GM23338 (cell line): ENCODE measurements at regions not wholly inside any gene's neighbourhood (a gene's known extent, or its start where the extent isn't known, plus 50 kb on each side); places are given as distances from the start of the nearest gene placed in this dataset.

ENCODE experiments used
- ATAC-seq: fragments of 200-7000 bp; cut with Tn5 transposase; 3 replicates; pipeline ENCODE4 v1.9.1; 2020
- DNase-seq: peaks from one replicate; pipeline ENCODE4 v3.0.0-alpha.2; 2015; ENCODE audit warnings: low spot score
- H2AFZ ChIP-seq: fragments of 200-600 bp; sonication (generic); 2 replicates; pipeline ENCODE4 v1.8.0; 2016; ENCODE audit warnings: antibody characterized with exemption, mild to moderate bottlenecking, moderate library complexity
- H3F3A ChIP-seq: fragments of 200-600 bp; sonication (generic); replicated peaks from 2 replicates; pipeline ENCODE4 v1.8.0; 2017; ENCODE audit warnings: antibody characterized with exemption, mixed run types, low read depth
- H3K27ac ChIP-seq: fragments of 200-600 bp; sonication (generic); 2 replicates; pipeline ENCODE4 v1.6.1; 2016; ENCODE audit warnings: low read depth
- H3K27me3 ChIP-seq: fragments of 200-600 bp; sonication (generic); 2 replicates; pipeline ENCODE4 v1.8.0; 2016; ENCODE audit warnings: mild to moderate bottlenecking, mixed run types, moderate library complexity; ENCODE audit not compliant: insufficient read depth
- H3K36me3 ChIP-seq: fragments of 200-600 bp; sonication (generic); 2 replicates; pipeline ENCODE4 v1.8.0; 2016; ENCODE audit warnings: mild to moderate bottlenecking; ENCODE audit not compliant: insufficient read depth
- H3K4me1 ChIP-seq: fragments of 200-600 bp; sonication (generic); 2 replicates; pipeline ENCODE4 v1.8.0; 2016; ENCODE audit warnings: mild to moderate bottlenecking, moderate library complexity; ENCODE audit not compliant: insufficient read depth
- H3K4me2 ChIP-seq: fragments of 200-600 bp; sonication (generic); 2 replicates; pipeline ENCODE4 v1.7.1; 2017; ENCODE audit warnings: mixed run types
- H3K4me3 ChIP-seq: fragments of 200-600 bp; sonication (generic); 2 replicates; pipeline ENCODE4 v1.6.1; 2016; ENCODE audit warnings: mixed run types
- H3K79me2 ChIP-seq: fragments of 200-600 bp; sonication (generic); replicated peaks from 2 replicates; pipeline ENCODE4 v1.8.0; 2017; ENCODE audit warnings: mild to moderate bottlenecking; ENCODE audit not compliant: insufficient read depth
- H3K9me2 ChIP-seq: fragments of 200-600 bp; sonication (generic); 2 replicates; pipeline ENCODE4 v1.8.0; 2017; ENCODE audit not compliant: insufficient read depth
- H4K20me1 ChIP-seq: fragments of 200-600 bp; sonication (generic); replicated peaks from 2 replicates; pipeline ENCODE4 v1.8.0; 2017; ENCODE audit warnings: mild to moderate bottlenecking; ENCODE audit not compliant: insufficient read depth
- H3K27ac Mint-ChIP-seq: 2 replicates; pipeline ENCODE4 v1.8.0; 2020; ENCODE audit warnings: inconsistent platforms, mild to moderate bottlenecking, moderate library complexity, mixed read lengths
- H3K27me3 Mint-ChIP-seq: 3 replicates; pipeline ENCODE4 v1.8.0; 2022; ENCODE audit warnings: low read depth, mild to moderate bottlenecking, moderate library complexity, mixed read lengths, inconsistent platforms; ENCODE audit not compliant: insufficient read depth, poor library complexity
- H3K36me3 Mint-ChIP-seq: 3 replicates; pipeline ENCODE4 v1.8.0; 2021; ENCODE audit warnings: low read depth, mild to moderate bottlenecking, inconsistent platforms, moderate library complexity, mixed read lengths
- H3K4me1 Mint-ChIP-seq: 3 replicates; pipeline ENCODE4 v1.8.0; 2020; ENCODE audit warnings: mild to moderate bottlenecking, inconsistent platforms, mixed read lengths
- H3K4me3 Mint-ChIP-seq: 3 replicates; pipeline ENCODE4 v1.8.0; 2021; ENCODE audit warnings: moderate library complexity, mild to moderate bottlenecking, inconsistent platforms, mixed read lengths
- H3K9me3 Mint-ChIP-seq: 3 replicates; pipeline ENCODE4 v1.8.0; 2020; ENCODE audit warnings: moderate library complexity, mild to moderate bottlenecking, inconsistent platforms, mixed read lengths
- CREB1 ChIP-seq: fragments of 250-450 bp; sonication (Bioruptor Pico); IDR thresholded peaks from 2 replicates; pipeline ENCODE4 v1.5.0; 2020; ENCODE audit warnings: low read depth, mild to moderate bottlenecking, moderate library complexity
- CTCF ChIP-seq, 2 experiments: fragments of 200-600 bp in 1 of 2; sonication (generic) in 1 of 2; conservative IDR thresholded peaks; 2 replicates each; pipeline versions ENCODE4 v1.5.1 to v1.6.1; 2016 to 2017; ENCODE audit warnings: antibody characterized with exemption in 2 of 2, low read depth in 2 of 2, mild to moderate bottlenecking in 2 of 2, moderate library complexity in 1 of 2
- ETS1 ChIP-seq: IDR thresholded peaks from 2 replicates; pipeline ENCODE4 v1.6.1; 2016; ENCODE audit warnings: antibody characterized with exemption
- EZH2 ChIP-seq: fragments of 200-600 bp; sonication (generic); IDR thresholded peaks from one replicate; pipeline ENCODE4 v1.8.0; 2017; ENCODE audit warnings: antibody characterized with exemption, mild to moderate bottlenecking, low read depth; ENCODE audit not compliant: unreplicated experiment
- EZH2phosphoT487 ChIP-seq: fragments of 200-600 bp; sonication (generic); IDR thresholded peaks from one replicate; pipeline ENCODE4 v1.8.1; 2018; ENCODE audit warnings: antibody characterized with exemption; ENCODE audit not compliant: unreplicated experiment
- JUNB ChIP-seq: IDR thresholded peaks from one replicate; pipeline ENCODE4 v1.6.1; 2016; ENCODE audit warnings: antibody characterized with exemption; ENCODE audit not compliant: unreplicated experiment
- NANOG ChIP-seq: IDR thresholded peaks from 2 replicates; pipeline ENCODE4 v1.6.1; 2016; ENCODE audit warnings: antibody characterized with exemption, borderline replicate concordance
- POLR2AphosphoS5 ChIP-seq: IDR thresholded peaks from 2 replicates; pipeline ENCODE4 v1.6.1; 2016; ENCODE audit warnings: antibody characterized with exemption, low read depth
- REST ChIP-seq: IDR thresholded peaks from one replicate; pipeline ENCODE4 v1.6.1; 2018; ENCODE audit warnings: antibody characterized with exemption; ENCODE audit not compliant: unreplicated experiment
- STAT1 ChIP-seq: IDR thresholded peaks from one replicate; pipeline ENCODE4 v1.6.1; 2016; ENCODE audit warnings: antibody characterized with exemption; ENCODE audit not compliant: unreplicated experiment
- ZNF114 ChIP-seq: fragments of 250-450 bp; sonication (Bioruptor Pico); IDR thresholded peaks from 2 replicates; pipeline ENCODE4 v1.5.0; 2020; ENCODE audit warnings: mild to moderate bottlenecking, moderate library complexity
- ZNF331 ChIP-seq: fragments of 250-450 bp; sonication (Bioruptor Pico); IDR thresholded peaks from 2 replicates; pipeline ENCODE4 v1.5.0; 2020; ENCODE audit warnings: low read depth, mild to moderate bottlenecking, moderate library complexity
- ZNF462 ChIP-seq: fragments of 250-450 bp; sonication (Bioruptor Pico); IDR thresholded peaks from 2 replicates; pipeline ENCODE4 v1.5.0; 2020; ENCODE audit warnings: mild to moderate bottlenecking, moderate library complexity

GRCh38 chr7:10684606-10685005 is 289.1 kb upstream of the PHF14 start:
- H3K4me1 ChIP-seq = peaks cover 6% of the 10 kb centered on the region; the same call in 1 of the 2 replicates
- peaks cover 5% of the 10 kb centered on the region for H3K4me1 Mint-ChIP-seq
- no peak for ATAC-seq
- H3K9me2 ChIP-seq = no peaks in the 10 kb centered on the region
- H3K4me2 ChIP-seq = no peak overlapping the region
- peaks cover 3% of the 10 kb centered on the region; the same call in 1 of the 3 replicates for H3K9me3 Mint-ChIP-seq
- no peaks in the 10 kb centered on the region for H3K36me3 ChIP-seq
- no peak overlapping the region for H2AFZ ChIP-seq
- no peaks in the 10 kb centered on the region for H3K79me2 ChIP-seq
- no peak overlapping the region for H3K27ac ChIP-seq
- no peaks in the 10 kb centered on the region for H3F3A ChIP-seq
- H3K27me3 Mint-ChIP-seq = peaks cover 5% of the 10 kb centered on the region
- H3K27ac Mint-ChIP-seq = no peak overlapping the region
- no peak for TF ChIP-seq ZNF331 (CRISPR knock-in tag)
- no peak for TF ChIP-seq EZH2phosphoT487
- no peak for TF ChIP-seq POLR2AphosphoS5
- TF ChIP-seq CREB1 (CRISPR knock-in tag) = no peak
- no peak for TF ChIP-seq ETS1
- no peak for TF ChIP-seq ZNF114 (CRISPR knock-in tag)
- no peak for TF ChIP-seq REST
- no peak for TF ChIP-seq NANOG
- no peak for TF ChIP-seq EZH2
- TF ChIP-seq CTCF (conservative IDR thresholded peaks at IDR 0.05; ENCODE audit: low read depth in 2 of 2) = no peak
- TF ChIP-seq STAT1 = no peak
- no peak for TF ChIP-seq JUNB
- TF ChIP-seq ZNF462 (CRISPR knock-in tag) = no peak
- H3K4me3 ChIP-seq = no peak overlapping the region
- H3K27me3 ChIP-seq = no peaks in the 10 kb centered on the region
- peaks cover 1% of the 10 kb centered on the region; the same call in 2 of the 3 replicates for H3K36me3 Mint-ChIP-seq
- H4K20me1 ChIP-seq = no peaks in the 10 kb centered on the region
- H3K4me3 Mint-ChIP-seq = no peak overlapping the region
- DNase-seq = no peak
